Activated CD8-positive, alpha-beta T cell treated with anti-CD3 and anti-CD28 coated beads for 36 hours (primary cell): ENCODE measurements at regions not wholly inside any gene's neighbourhood (a gene's known extent, or its start where the extent isn't known, plus 50 kb on each side); places are given as distances from the start of the nearest gene placed in this dataset.

ENCODE experiments used
- ATAC-seq: fragments of 200-7000 bp; cut with Tn5 transposase; one replicate; pipeline ENCODE4 v1.10.0; 2021; ENCODE audit warnings: mild to moderate bottlenecking, moderate library complexity
- CTCF ChIA-PET: fragments of 350-600 bp; sonication (Branson Sonifier 250); formaldehyde crosslinking; loops from one replicate; lab custom pipeline; 2021; ENCODE audit warnings: antibody characterized with exemption; lab: Charles Lee
- POLR2A ChIA-PET: fragments of 350-600 bp; sonication (Branson Sonifier 250); formaldehyde crosslinking; loops from one replicate; lab custom pipeline; 2021; ENCODE audit warnings: antibody characterized with exemption; lab: Charles Lee
- DNase-seq: peaks from one replicate; pipeline ENCODE4 v3.0.0-alpha.2; 2020
- H3K27ac Mint-ChIP-seq: one replicate; pipeline ENCODE4 v1.8.0; 2021; ENCODE audit warnings: mild to moderate bottlenecking, mixed read lengths
- H3K27me3 Mint-ChIP-seq: one replicate; pipeline ENCODE4 v1.8.0; 2021; ENCODE audit warnings: mixed read lengths
- H3K36me3 Mint-ChIP-seq: one replicate; pipeline ENCODE4 v1.8.0; 2021; ENCODE audit warnings: low read depth, mixed read lengths
- H3K4me1 Mint-ChIP-seq: one replicate; pipeline ENCODE4 v1.8.0; 2021; ENCODE audit warnings: low read depth, mixed read lengths
- H3K4me3 Mint-ChIP-seq: one replicate; pipeline ENCODE4 v1.8.0; 2021; ENCODE audit warnings: mild to moderate bottlenecking, moderate library complexity, mixed read lengths
- H3K9me3 Mint-ChIP-seq: one replicate; pipeline ENCODE4 v1.8.0; 2021; ENCODE audit warnings: mixed read lengths
- intact Hi-C: fragments of 100-400 bp; cut with micrococcal nuclease; formaldehyde crosslinking; loops from one replicate; pipeline ENCODE4 v1.10.0; 2022
- TF ChIP-seq, protein P1 (sequence below): fragments of 200-600 bp; IDR thresholded peaks from one replicate; pipeline ENCODE4 v1.8.0; 2022; ENCODE audit warnings: antibody characterized with exemption, mild to moderate bottlenecking

DNA sequence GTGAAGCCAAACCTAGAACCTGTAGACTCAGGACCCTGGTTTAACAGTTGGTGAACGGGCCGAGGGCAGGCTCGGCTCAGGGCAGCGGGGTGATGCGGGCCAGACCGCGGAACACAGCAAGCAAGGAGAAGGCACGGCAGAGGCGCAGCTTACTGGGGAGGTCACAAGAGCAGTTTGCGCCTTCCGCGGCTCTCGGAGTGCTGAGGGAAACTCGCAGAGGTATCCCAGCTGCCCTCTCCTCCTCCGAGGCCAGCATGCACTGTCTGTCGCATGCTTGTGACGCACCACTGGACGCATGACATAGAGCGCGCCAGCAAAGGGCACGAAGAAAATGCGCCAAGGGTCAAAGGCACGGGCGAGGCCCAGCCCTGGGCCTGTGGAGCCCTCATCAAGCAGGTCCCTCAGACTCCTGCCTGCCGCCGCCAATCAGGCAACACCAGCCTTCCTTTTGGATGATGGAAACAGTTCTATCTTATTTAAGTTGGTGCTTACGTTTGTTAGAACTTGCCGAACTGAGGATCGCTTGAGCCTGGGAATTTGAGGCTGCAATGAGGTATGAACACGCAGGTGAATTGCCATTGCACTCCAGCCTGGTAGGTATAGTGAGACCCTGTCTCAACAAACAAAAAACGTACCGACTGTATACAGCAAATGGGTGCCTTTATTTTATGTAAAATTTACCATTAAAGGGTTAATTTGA, 574.3 kb upstream of the GHITM start:
- Mint-ChIP-seq H3K4me3 (no peak overlapping the region), H3K9me3 (no peaks in the 10 kb centered on the region), H3K36me3 (no peaks in the 10 kb centered on the region), H3K27ac (no peak overlapping the region), H3K27me3 (no peaks in the 10 kb centered on the region), H3K4me1 (no peaks in the 10 kb centered on the region)
- DNase-seq (no peak), ATAC-seq (no peak)
- POLR2A ChIA-PET: no interaction called here
- CTCF ChIA-PET: no interaction called here
- TF ChIP-seq, protein P1, sequence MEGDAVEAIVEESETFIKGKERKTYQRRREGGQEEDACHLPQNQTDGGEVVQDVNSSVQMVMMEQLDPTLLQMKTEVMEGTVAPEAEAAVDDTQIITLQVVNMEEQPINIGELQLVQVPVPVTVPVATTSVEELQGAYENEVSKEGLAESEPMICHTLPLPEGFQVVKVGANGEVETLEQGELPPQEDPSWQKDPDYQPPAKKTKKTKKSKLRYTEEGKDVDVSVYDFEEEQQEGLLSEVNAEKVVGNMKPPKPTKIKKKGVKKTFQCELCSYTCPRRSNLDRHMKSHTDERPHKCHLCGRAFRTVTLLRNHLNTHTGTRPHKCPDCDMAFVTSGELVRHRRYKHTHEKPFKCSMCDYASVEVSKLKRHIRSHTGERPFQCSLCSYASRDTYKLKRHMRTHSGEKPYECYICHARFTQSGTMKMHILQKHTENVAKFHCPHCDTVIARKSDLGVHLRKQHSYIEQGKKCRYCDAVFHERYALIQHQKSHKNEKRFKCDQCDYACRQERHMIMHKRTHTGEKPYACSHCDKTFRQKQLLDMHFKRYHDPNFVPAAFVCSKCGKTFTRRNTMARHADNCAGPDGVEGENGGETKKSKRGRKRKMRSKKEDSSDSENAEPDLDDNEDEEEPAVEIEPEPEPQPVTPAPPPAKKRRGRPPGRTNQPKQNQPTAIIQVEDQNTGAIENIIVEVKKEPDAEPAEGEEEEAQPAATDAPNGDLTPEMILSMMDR: no peak
- intact Hi-C loops: no loop called here

DNA sequence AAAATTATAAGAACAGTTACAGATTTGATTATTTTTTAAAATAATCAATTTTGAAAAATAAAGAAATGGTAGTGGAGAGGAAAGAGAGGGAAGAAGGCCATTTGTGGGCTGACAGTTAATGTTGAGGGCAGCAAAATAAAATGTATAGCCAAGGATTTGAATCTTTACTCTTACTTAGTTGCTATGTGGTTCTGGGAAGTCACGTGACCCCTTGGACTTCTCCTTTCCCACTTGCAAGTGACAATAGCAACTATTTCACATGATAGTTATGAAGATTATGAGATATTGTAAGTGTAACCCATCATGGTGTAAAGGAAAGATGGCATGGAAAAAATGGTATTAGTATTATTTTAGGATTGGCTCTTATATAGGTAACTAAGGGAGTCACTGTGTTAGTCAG, 567.3 kb upstream of the GHITM start:
- Mint-ChIP-seq H3K4me1 (no peaks in the 10 kb centered on the region), H3K36me3 (no peaks in the 10 kb centered on the region), H3K27ac (no peak overlapping the region), H3K9me3 (no peaks in the 10 kb centered on the region), H3K27me3 (no peaks in the 10 kb centered on the region), H3K4me3 (no peak overlapping the region)
- POLR2A ChIA-PET: interaction anchor here (0.7 kb wide), 1 partner anchor 995 kb away, joined by 3 read pairs; no protein-coding TSS in a partner anchor
- CTCF ChIA-PET: no interaction called here
- DNase-seq: no peak
- intact Hi-C loops: no loop called here
- ATAC-seq: no peak
- TF ChIP-seq, protein P1: no peak

DNA sequence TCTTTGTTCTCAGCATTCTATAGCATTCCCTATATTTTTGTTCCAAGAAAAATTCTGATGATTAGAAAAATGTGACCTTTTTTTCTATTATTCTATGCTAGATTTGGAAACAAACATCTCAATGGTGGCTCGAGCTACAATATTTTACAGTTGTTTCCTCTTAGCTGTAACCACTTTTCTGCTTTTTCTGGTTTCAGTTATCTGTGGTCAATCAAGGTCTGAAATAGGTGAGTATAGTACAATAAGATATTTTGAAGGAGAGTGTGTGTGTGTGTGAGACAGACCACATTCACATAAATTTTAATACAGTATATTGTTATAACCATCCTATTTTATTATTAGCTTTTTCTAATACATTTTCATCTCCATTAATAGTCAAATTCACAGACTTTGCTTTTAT, 564.5 kb upstream of the GHITM start:
- TF ChIP-seq, protein P1: no peak
- ChIA-PET POLR2A (no interaction called here), CTCF (no interaction called here)
- no peaks in the 10 kb centered on the region for H3K36me3 Mint-ChIP-seq
- H3K27me3 Mint-ChIP-seq: no peaks in the 10 kb centered on the region
- peaks cover 8% of the 10 kb centered on the region for H3K9me3 Mint-ChIP-seq
- intact Hi-C loops: no loop called here
- DNase-seq (no peak), ATAC-seq (no peak)
- no peaks in the 10 kb centered on the region for H3K4me1 Mint-ChIP-seq
- no peak overlapping the region for H3K27ac Mint-ChIP-seq
- H3K4me3 Mint-ChIP-seq: no peak overlapping the region

DNA sequence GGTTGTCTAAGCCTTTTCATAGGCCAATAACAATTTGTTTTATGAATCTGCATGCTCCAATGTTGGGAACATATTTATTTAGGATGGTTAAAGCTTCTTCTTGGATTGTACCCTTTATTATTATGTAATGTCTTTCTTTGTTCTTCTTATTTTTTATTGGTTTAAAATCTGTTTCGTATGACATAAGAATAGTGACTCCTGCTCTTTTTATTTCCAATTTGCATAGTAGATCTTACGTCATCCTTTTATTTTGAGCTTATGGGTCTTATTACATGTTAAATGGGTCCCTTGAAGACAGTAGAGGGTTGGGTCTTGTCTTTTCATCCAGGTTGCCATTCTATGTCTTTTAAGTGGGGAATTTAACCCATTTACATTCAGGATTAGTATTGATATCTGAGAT, 561.9 kb upstream of the GHITM start:
- ATAC-seq (no peak), DNase-seq (no peak)
- no peaks in the 10 kb centered on the region for H3K4me1 Mint-ChIP-seq
- ChIA-PET POLR2A (no interaction called here), CTCF (no interaction called here)
- H3K27ac Mint-ChIP-seq: no peak overlapping the region
- intact Hi-C loops: no loop called here
- no peaks in the 10 kb centered on the region for H3K36me3 Mint-ChIP-seq
- H3K4me3 Mint-ChIP-seq: no peak overlapping the region
- no peaks in the 10 kb centered on the region for H3K27me3 Mint-ChIP-seq
- TF ChIP-seq, protein P1: no peak
- H3K9me3 Mint-ChIP-seq: peaks cover 8% of the 10 kb centered on the region

DNA sequence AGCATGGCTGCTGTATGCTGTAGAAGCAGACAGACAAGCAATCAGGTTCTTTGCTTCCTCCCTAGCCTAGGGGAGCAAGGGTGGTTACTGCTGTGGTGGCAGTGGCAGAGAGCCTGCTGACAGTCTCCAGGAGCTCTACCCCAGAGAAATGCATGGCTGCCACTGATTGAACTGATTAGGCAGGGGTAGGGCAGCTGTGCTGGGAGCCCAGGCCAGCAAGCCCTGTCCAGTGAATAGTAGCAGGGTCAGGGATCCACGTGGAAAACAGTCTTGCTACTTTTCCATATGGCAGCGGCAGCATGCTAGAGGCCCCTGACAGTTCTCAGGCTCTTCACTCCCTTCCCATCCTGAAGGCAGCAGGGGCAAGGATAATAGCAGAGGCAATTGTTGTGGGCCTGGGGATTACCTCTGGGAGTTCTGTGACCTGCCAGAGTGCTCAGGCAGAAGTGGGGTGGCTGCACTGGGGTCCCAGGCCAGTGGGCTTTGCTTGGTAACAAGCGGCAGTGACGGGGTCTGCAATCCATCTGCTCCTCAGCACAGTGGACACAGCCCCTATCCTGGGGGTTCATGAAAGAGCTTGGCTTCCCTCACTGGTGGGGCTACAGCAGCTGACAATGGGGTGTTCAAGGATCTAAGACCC, 558.8 kb upstream of the GHITM start:
- Mint-ChIP-seq H3K4me1 (no peaks in the 10 kb centered on the region), H3K27ac (no peak overlapping the region), H3K36me3 (no peaks in the 10 kb centered on the region), H3K9me3 (peaks cover 8% of the 10 kb centered on the region), H3K4me3 (no peak overlapping the region), H3K27me3 (no peaks in the 10 kb centered on the region)
- ATAC-seq (no peak), DNase-seq (no peak)
- POLR2A ChIA-PET: no interaction called here
- CTCF ChIA-PET: no interaction called here
- TF ChIP-seq, protein P1: no peak
- intact Hi-C loops: no loop called here
